ENCODE measurements at regions not wholly inside any gene's neighbourhood (a gene's known extent, or its start where the extent isn't known, plus 50 kb on each side); places are given as distances from the start of the nearest gene placed in this dataset.

DNA sequence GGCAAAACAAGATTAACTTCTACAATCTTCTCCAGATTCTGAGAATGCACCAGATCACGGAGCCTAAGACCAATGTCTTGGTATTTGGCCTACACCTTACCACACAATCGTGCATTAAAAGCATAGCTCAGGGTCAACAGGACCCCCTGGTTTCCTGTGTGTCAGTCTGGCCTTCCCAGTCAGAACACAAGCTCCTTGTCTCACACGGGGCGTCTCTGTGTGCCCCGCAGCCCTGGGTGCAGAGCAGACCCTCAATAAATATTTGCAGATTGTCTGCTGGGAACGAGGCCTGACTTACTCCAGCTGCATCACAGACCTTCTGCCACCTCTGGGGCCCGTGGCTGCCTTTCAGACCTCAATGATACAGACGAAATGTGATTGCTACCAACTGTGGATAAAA lies 82.5 kb upstream of the CTNNB1 start:
- DNase-seq (no peak), ATAC-seq (no peak)
- Histone ChIP-seq H3K4me3 (no peak overlapping the region), H3K9me3 (no peaks in the 10 kb centered on the region), H3K36me3 (no peaks in the 10 kb centered on the region), H3K4me1 (peaks cover 28% of the 10 kb centered on the region), H3K27ac (peak overlapping the region; percentile 58), H3K27me3 (ENCODE audit: low read depth) (no peaks in the 10 kb centered on the region)
- TF ChIP-seq, protein P1, sequence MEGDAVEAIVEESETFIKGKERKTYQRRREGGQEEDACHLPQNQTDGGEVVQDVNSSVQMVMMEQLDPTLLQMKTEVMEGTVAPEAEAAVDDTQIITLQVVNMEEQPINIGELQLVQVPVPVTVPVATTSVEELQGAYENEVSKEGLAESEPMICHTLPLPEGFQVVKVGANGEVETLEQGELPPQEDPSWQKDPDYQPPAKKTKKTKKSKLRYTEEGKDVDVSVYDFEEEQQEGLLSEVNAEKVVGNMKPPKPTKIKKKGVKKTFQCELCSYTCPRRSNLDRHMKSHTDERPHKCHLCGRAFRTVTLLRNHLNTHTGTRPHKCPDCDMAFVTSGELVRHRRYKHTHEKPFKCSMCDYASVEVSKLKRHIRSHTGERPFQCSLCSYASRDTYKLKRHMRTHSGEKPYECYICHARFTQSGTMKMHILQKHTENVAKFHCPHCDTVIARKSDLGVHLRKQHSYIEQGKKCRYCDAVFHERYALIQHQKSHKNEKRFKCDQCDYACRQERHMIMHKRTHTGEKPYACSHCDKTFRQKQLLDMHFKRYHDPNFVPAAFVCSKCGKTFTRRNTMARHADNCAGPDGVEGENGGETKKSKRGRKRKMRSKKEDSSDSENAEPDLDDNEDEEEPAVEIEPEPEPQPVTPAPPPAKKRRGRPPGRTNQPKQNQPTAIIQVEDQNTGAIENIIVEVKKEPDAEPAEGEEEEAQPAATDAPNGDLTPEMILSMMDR (IDR thresholded peaks at IDR 0.05) = no peak
- intact Hi-C loops (cut with DNase I) = no loop called here

DNA sequence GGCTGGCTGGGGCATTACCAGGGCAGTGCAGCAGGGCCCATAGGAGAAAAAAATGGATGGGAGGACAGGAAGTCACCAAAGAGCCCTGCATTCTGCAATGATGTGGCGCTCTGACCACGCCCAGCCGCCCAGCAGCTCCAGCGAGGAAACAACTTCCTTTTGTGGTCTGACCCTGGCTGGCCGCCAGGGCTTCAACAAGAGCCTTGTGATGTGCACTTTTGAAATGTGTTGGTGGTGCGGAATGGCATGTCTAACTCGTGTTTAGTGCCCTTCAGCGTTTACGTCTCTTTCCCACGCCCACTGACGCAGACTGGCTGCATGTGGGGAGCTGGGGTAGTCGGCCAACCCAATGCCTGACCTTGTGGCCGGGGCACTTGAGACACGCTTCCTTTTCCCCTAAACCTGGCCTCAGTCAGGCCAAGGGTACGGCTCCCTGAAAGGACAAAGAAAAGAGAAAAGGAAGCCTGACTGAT lies 81.9 kb upstream of the CTNNB1 start:
- intact Hi-C loops (cut with DNase I) = no loop called here
- H3K27ac ChIP-seq = peak overlapping the region; percentile 58
- H3K27me3 ChIP-seq (ENCODE audit: low read depth) = no peaks in the 10 kb centered on the region
- TF ChIP-seq, protein P1 (IDR thresholded peaks at IDR 0.05) = no peak
- peak; percentile 98 for DNase-seq
- H3K36me3 ChIP-seq = no peaks in the 10 kb centered on the region
- no peaks in the 10 kb centered on the region for H3K9me3 ChIP-seq
- peak; percentile 97 to 98 for ATAC-seq
- peak overlapping the region; percentile 2 for H3K4me3 ChIP-seq
- H3K4me1 ChIP-seq = peaks cover 28% of the 10 kb centered on the region

DNA sequence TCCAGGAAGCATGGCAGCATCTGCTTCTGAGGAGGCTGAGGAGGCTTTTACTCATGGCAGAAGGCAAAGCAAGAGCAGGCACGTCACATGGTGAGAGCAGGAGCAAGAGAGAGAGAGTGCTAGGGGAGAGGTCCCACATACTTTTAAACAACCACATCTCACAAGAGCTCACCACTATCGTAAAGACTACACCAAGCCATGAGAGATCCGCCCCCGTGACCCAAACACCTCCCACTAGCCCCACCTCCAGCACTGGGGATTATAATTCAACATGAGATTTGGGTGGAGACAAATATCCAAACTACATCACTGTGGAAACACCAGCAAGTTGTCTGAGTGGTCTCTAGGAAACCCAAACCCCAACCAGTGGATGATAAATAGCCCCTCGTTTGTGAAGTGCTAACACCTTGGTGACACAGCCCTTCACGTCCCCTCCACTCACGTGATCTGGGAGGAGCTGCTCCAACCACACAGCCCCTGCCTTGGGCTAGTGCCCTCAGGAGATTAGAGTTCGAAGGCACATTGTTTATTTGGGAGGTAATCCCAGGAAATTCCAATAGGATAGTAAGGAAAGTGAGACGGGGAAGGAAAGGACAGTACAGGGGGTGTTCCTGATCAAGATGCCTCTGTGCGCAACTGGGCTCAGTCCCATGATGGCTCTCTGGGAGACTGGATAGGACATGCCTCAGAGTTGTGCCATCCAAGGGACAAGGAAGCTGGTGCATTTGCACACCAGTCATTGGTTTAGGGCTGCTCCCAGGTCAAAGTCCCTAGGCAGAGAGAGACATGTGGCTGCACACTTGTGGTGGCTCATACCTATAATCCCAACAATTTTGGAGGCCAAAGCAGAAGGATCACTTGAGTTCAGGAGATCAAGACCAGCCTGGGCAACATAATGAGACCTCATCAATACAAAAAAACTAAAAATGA lies 80.6 kb upstream of the CTNNB1 start:
- Histone ChIP-seq H3K4me1 (peaks cover 28% of the 10 kb centered on the region), H3K36me3 (no peaks in the 10 kb centered on the region), H3K27me3 (ENCODE audit: low read depth) (no peaks in the 10 kb centered on the region), H3K4me3 (no peak overlapping the region), H3K9me3 (no peaks in the 10 kb centered on the region), H3K27ac (no peak overlapping the region)
- intact Hi-C loops (cut with DNase I) = no loop called here
- TF ChIP-seq, protein P1 (IDR thresholded peaks at IDR 0.05) = no peak
- ATAC-seq (no peak), DNase-seq (no peak)

DNA sequence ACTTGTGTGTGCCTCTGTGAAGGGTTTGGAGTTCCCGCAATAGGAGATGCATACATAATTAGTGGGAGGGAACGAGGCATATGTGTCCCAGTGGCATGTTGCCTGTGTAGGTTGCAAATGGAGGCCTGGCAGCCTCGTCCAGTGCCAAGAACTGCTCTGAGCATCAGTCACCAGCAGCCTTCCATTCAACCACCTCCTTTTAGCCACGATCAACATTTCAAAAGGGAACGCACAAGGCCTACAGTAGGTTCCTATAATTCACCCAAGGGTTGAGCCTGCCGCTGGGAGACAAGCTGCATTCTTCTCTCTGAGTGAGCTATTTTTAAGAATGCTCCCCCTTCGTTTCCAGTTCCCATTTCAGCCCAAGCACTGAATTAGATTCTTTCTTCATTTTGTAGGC lies 78.8 kb upstream of the CTNNB1 start:
- intact Hi-C loops (cut with DNase I) = no loop called here
- H3K4me1 ChIP-seq = peaks cover 28% of the 10 kb centered on the region
- H3K36me3 ChIP-seq = no peaks in the 10 kb centered on the region
- H3K4me3 ChIP-seq = no peak overlapping the region
- ATAC-seq (no peak), DNase-seq (no peak)
- H3K9me3 ChIP-seq = peaks cover 7% of the 10 kb centered on the region
- no peaks in the 10 kb centered on the region for H3K27me3 ChIP-seq (ENCODE audit: low read depth)
- TF ChIP-seq, protein P1 (IDR thresholded peaks at IDR 0.05) = no peak
- H3K27ac ChIP-seq = no peak overlapping the region

DNA sequence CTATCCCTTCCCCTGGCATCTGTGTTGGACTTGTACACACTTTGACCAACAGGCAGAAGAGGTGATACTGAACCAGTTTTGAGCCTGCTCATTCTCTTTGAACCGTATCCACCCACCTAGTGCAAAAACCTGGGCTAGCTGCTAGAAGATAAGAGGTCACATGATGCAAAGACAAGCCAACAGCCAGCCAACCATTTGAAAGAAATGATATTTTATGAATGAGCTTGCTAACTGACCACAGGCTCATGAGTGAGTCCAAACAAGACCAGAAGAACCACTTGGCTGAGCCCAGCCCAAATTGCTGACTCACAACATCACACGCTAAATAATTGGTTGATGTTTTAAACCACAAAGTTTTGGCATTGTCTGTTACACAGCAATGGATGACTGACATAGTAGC lies 74.0 kb upstream of the CTNNB1 start:
- Histone ChIP-seq H3K27me3 (ENCODE audit: low read depth) (no peaks in the 10 kb centered on the region), H3K27ac (no peak overlapping the region), H3K9me3 (peaks cover 19% of the 10 kb centered on the region), H3K36me3 (no peaks in the 10 kb centered on the region), H3K4me3 (no peak overlapping the region), H3K4me1 (peaks cover 3% of the 10 kb centered on the region)
- ATAC-seq (no peak), DNase-seq (no peak)
- TF ChIP-seq, protein P1 (IDR thresholded peaks at IDR 0.05) = no peak
- intact Hi-C loops (cut with DNase I) = no loop called here
